Vagina (tissue), 2 donors: ENCODE measurements at regions not wholly inside any gene's neighbourhood (a gene's known extent, or its start where the extent isn't known, plus 50 kb on each side); places are given as distances from the start of the nearest gene placed in this dataset.
"Not testable (repeated sequence)": the region's sequence is repeated elsewhere in the genome, so short reads cannot be mapped to it uniquely, and the experiment has no call there.

Experiments used
- CTCF ChIP-seq, 3 experiments: fragments of 450-650 bp in 2 of 3; fragments of 200-600 bp in 1 of 3; sonication (generic) in 1 of 3; IDR thresholded peaks; one replicate each; pipeline ENCODE4 v1.5.1; 2017 to 2019; ENCODE audit warnings: antibody characterized with exemption in 3 of 3, mild to moderate bottlenecking in 2 of 3, moderate library complexity in 2 of 3
- POLR2A ChIP-seq, 2 donors: fragments of 450-650 bp; IDR thresholded peaks; one replicate each; pipeline ENCODE4 v1.6.1; 2017; ENCODE audit warnings: antibody characterized with exemption in 2 of 2, mild to moderate bottlenecking in 2 of 2, moderate library complexity in 2 of 2

GRCh38 chr2:89246620-89247019 is 555.1 kb downstream of the RPIA start:
- TF ChIP-seq CTCF, POLR2A (IDR thresholded peaks at IDR 0.05): not testable (repeated sequence)
